ENCODE measurements at regions not wholly inside any gene's neighbourhood (a gene's known extent, or its start where the extent isn't known, plus 50 kb on each side); places are given as distances from the start of the nearest gene placed in this dataset.

DNA sequence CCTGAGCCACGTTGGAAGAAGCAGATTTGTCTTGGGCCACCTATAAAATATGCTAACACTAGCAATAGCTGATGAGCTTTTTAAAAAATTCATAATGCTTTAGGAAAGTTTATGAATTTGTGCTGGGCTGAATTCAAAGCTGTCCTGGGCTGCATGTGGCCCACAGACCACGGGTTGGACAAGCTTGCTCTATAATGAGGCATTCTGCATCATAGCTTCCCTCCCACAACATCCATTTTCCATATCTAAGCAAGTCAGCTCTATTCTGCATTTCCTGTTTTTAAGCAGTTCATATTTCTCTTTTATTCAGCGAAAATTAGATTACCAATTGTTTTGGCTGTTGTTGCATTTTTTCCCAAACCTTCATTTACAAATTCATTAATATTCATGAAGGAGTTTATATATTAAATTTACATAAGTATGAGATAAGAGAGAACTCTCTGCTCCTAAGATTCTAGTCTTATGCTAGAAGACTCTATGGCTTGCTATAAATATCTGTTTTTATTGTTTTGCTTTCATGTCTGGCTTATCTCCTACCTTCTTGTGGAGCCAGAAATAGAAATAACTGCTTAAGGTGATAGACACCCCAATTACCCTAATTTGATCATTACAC is 114.5 kb upstream of the HNRNPA3 start:
- TF ChIP-seq, protein P1, sequence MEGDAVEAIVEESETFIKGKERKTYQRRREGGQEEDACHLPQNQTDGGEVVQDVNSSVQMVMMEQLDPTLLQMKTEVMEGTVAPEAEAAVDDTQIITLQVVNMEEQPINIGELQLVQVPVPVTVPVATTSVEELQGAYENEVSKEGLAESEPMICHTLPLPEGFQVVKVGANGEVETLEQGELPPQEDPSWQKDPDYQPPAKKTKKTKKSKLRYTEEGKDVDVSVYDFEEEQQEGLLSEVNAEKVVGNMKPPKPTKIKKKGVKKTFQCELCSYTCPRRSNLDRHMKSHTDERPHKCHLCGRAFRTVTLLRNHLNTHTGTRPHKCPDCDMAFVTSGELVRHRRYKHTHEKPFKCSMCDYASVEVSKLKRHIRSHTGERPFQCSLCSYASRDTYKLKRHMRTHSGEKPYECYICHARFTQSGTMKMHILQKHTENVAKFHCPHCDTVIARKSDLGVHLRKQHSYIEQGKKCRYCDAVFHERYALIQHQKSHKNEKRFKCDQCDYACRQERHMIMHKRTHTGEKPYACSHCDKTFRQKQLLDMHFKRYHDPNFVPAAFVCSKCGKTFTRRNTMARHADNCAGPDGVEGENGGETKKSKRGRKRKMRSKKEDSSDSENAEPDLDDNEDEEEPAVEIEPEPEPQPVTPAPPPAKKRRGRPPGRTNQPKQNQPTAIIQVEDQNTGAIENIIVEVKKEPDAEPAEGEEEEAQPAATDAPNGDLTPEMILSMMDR (conservative IDR thresholded peaks at IDR 0.05; ENCODE audit: low read length), result no peak
- TF ChIP-seq EZH2phosphoT487 (IDR thresholded peaks at IDR 0.05; ENCODE audit: borderline replicate concordance, low read depth, low read length), result no peak
